Spleen (tissue), 11 donors: ENCODE measurements at regions not wholly inside any gene's neighbourhood (a gene's known extent, or its start where the extent isn't known, plus 50 kb on each side); places are given as distances from the start of the nearest gene placed in this dataset.

ENCODE experiments used
- DNase-seq: peaks from one replicate; pipeline ENCODE4 v3.0.0-alpha.2; 2020
- H3K27ac ChIP-seq, 8 donors: fragments of 200-600 bp; sonication (generic) in 7 of 8; 1 replicate in 4 of 8; 2 replicates in 4 of 8; pipeline versions ENCODE4 v1.5.0 to v1.8.0; 2016 to 2021; ENCODE audit warnings: inconsistent platforms in 4 of 8, mild to moderate bottlenecking in 4 of 8, moderate library complexity in 1 of 8
- H3K27me3 ChIP-seq, 7 donors: fragments of 200-600 bp; sonication (generic) in 6 of 7; replicated peaks in 1 of 7; 1 replicate in 4 of 7; 2 replicates in 3 of 7; pipeline versions ENCODE4 v1.5.0 to v1.8.0; 2016 to 2021; ENCODE audit warnings: inconsistent platforms in 3 of 7, mild to moderate bottlenecking in 1 of 7
- H3K36me3 ChIP-seq, 6 donors: fragments of 200-600 bp; sonication (generic) in 5 of 6; 1 replicate in 4 of 6; 2 replicates in 2 of 6; pipeline versions ENCODE4 v1.5.0 to v1.8.0; 2016 to 2021; ENCODE audit warnings: inconsistent platforms in 2 of 6
- H3K4me1 ChIP-seq, 6 donors: fragments of 200-600 bp; sonication (generic) in 5 of 6; 1 replicate in 3 of 6; 2 replicates in 3 of 6; pipeline versions ENCODE4 v1.5.0 to v1.8.0; 2016 to 2021; ENCODE audit warnings: inconsistent platforms in 3 of 6
- H3K4me3 ChIP-seq, 8 donors: fragments of 200-600 bp; sonication (generic) in 7 of 8; 1 replicate in 4 of 8; 2 replicates in 4 of 8; pipeline versions ENCODE4 v1.5.0 to v1.8.0; 2016 to 2021; ENCODE audit warnings: inconsistent platforms in 4 of 8, mild to moderate bottlenecking in 4 of 8, moderate library complexity in 2 of 8
- H3K9me3 ChIP-seq, 8 donors: fragments of 200-600 bp; sonication (generic) in 7 of 8; 1 replicate in 4 of 8; 2 replicates in 4 of 8; pipeline versions ENCODE4 v1.5.0 to v1.8.0; 2016 to 2021; ENCODE audit warnings: inconsistent platforms in 4 of 8
- POLR2A ChIP-seq, 3 donors: fragments of 450-650 bp; IDR thresholded peaks; one replicate each; pipeline ENCODE4 v1.5.1; 2017; ENCODE audit warnings: antibody characterized with exemption in 3 of 3, mild to moderate bottlenecking in 1 of 3
- POLR2AphosphoS5 ChIP-seq, 3 donors: sonication (generic); formaldehyde crosslinking; IDR thresholded peaks; one replicate each; pipeline ENCODE4 v1.5.1; 2017; ENCODE audit warnings: antibody characterized with exemption in 3 of 3
- WGBS, 5 donors: extraction: QIAGEN DNeasy Blood & Tissue Kit in 3 of 5; methylation state at CpG; one replicate each; pipeline versions ENCODE4 v1.1.5 to v1.1.7; 2013 to 2018; 5-methylcytosine and 5-hydroxymethylcytosine counted together
- intact Hi-C: fragments of 100-400 bp; cut with DNase I; formaldehyde crosslinking; loops from one replicate; pipeline ENCODE4 v1.15.0; 2023; ENCODE audit warnings: low total_unique reads
- TF ChIP-seq, protein P1 (sequence below), 11 experiments: fragments of 200-600 bp in 7 of 11; fragments of 450-650 bp in 4 of 11; sonication (generic) in 4 of 11; IDR thresholded peaks in 8 of 11; conservative IDR thresholded peaks in 3 of 11; 1 replicate in 7 of 11; 2 replicates in 4 of 11; pipeline versions ENCODE4 v1.4.0 to v1.8.0; 2016 to 2021; ENCODE audit warnings: antibody characterized with exemption in 11 of 11, inconsistent platforms in 4 of 11, mild to moderate bottlenecking in 1 of 11
- donor health status: healthy with polysubstance abuse.
- donor health status: DM: no; HTN: no; CAD: no; lungs with moderate emphysema.
- donor health status: DM: no; HTN: no; CAD: no.
- donor health status: Bipolar disorder and iron deficiency.
- donor health status: healthy.
- donor health status: DM: no; HTN: no; CAD: no.
- donor health status: DM: yes; HTN: yes; CAD: no.

DNA sequence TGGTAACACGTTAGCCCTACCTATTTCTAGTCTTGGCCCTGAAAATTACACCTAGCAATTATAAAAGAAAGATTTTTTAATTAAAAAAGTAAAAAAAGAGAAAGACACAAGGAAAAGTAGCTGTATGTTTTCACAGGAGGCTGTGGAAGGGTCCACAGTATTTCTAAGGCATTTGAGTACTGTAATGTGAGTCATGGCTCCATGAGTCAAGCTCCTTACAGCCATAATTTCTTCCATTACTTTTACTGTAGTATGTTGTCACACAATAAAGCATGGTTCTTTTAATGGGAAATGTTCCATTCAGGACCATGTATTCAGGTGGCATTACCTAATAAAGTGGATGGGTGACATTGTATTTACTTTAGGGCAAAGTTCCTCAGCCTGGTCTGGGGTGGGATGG lies 113.4 kb downstream of the GPR37 start:
- no peak overlapping the region for H3K27ac ChIP-seq

DNA sequence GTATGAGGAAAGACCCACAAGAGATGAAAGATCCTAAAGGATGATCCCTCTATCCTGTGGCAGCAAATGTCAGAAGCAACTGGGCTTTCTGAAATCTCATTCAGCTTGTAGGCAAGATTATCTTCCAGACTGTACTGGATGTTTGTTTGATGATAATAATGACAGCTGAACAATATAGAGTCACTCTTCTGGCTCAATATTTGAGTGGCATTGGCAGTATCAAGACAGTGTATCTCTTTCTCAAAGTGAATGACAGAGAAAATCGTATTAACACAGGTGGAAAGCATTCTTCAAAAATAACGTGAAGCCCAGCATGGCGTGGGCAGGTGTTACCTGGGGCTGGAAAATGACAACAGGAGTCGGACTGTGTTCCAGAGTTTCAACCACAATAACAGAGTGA lies 114.5 kb downstream of the GPR37 start:
- intact Hi-C loops: no loop called here
- Histone ChIP-seq H3K36me3 (no peaks in the 10 kb centered on the region), H3K27me3 (no peaks in the 10 kb centered on the region), H3K9me3 (no peaks in the 10 kb centered on the region), H3K4me3 (no peak overlapping the region), H3K4me1 (no peaks in the 10 kb centered on the region), H3K27ac (no peak overlapping the region)
- no peak for TF ChIP-seq POLR2A (IDR thresholded peaks at IDR 0.05)
- no peak for TF ChIP-seq POLR2AphosphoS5 (IDR thresholded peaks at IDR 0.05)
- TF ChIP-seq, protein P1, sequence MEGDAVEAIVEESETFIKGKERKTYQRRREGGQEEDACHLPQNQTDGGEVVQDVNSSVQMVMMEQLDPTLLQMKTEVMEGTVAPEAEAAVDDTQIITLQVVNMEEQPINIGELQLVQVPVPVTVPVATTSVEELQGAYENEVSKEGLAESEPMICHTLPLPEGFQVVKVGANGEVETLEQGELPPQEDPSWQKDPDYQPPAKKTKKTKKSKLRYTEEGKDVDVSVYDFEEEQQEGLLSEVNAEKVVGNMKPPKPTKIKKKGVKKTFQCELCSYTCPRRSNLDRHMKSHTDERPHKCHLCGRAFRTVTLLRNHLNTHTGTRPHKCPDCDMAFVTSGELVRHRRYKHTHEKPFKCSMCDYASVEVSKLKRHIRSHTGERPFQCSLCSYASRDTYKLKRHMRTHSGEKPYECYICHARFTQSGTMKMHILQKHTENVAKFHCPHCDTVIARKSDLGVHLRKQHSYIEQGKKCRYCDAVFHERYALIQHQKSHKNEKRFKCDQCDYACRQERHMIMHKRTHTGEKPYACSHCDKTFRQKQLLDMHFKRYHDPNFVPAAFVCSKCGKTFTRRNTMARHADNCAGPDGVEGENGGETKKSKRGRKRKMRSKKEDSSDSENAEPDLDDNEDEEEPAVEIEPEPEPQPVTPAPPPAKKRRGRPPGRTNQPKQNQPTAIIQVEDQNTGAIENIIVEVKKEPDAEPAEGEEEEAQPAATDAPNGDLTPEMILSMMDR (IDR thresholded peaks at IDR 0.05 in 8 of 11, conservative IDR thresholded peaks at IDR 0.05 in 3 of 11): no peak
- DNase-seq: no peak
- 79 to 83% (median 81%) methylated on average over 4 of the region's 4 CpGs for WGBS, 5 donors

More for the DNA sequence above, 113.4 kb downstream of the GPR37 start:
- TF ChIP-seq POLR2A (IDR thresholded peaks at IDR 0.05): no peak
- TF ChIP-seq, protein P1 (IDR thresholded peaks at IDR 0.05 in 8 of 11, conservative IDR thresholded peaks at IDR 0.05 in 3 of 11): no peak
- no peak for TF ChIP-seq POLR2AphosphoS5 (IDR thresholded peaks at IDR 0.05)
- DNase-seq: no peak
- intact Hi-C loops: no loop called here
- H3K9me3 ChIP-seq: no peaks in the 10 kb centered on the region
- no peaks in the 10 kb centered on the region for H3K4me1 ChIP-seq
- WGBS, 5 donors: 72 to 88% (median 77%) methylated on average over 1 of the region's 1 CpG
- H3K4me3 ChIP-seq: no peak overlapping the region
- no peaks in the 10 kb centered on the region for H3K36me3 ChIP-seq
- H3K27me3 ChIP-seq: no peaks in the 10 kb centered on the region

DNA sequence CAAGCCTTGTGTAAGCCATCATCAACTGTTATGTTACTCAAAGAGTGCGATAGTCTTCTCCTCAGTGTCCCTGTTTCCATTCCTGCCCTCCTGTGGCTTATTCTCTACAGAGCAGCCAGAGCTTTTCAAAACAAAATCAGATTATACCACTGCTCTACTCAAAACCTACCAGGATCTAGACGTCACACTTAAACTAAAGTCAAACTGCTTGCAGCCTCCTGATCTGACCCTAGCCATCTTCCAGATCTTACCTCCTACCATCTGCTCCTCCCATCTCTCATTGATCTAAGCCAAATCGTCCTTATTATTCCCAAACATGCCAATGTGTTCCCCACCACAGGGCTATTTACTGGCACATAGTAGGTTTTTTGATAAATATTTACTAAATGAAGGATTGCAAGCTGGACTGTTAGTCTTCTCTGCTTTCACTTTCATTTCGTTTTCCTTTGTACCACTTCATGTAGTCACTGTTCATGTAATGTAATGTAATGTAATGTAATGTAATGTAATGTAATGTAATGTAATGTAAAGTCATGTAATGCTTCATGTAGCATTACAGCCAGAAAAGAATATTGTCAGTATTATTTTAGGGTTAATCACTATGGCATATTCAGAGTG lies 116.1 kb downstream of the GPR37 start:
- Histone ChIP-seq H3K4me1 (no peaks in the 10 kb centered on the region), H3K9me3 (no peaks in the 10 kb centered on the region), H3K27me3 (no peaks in the 10 kb centered on the region), H3K27ac (no peak overlapping the region), H3K36me3 (no peaks in the 10 kb centered on the region), H3K4me3 (peak overlapping the region in 2 of 8 donors; percentile 14 to 46)
- TF ChIP-seq POLR2A (IDR thresholded peaks at IDR 0.05) (no peak), POLR2AphosphoS5 (IDR thresholded peaks at IDR 0.05) (no peak)
- TF ChIP-seq, protein P1 (IDR thresholded peaks at IDR 0.05 in 8 of 11, conservative IDR thresholded peaks at IDR 0.05 in 3 of 11): no peak
- 56 to 75% (median 64%) methylated on average over 4 of the region's 4 CpGs for WGBS, 5 donors
- intact Hi-C loops: no loop called here
- DNase-seq: no peak

DNA sequence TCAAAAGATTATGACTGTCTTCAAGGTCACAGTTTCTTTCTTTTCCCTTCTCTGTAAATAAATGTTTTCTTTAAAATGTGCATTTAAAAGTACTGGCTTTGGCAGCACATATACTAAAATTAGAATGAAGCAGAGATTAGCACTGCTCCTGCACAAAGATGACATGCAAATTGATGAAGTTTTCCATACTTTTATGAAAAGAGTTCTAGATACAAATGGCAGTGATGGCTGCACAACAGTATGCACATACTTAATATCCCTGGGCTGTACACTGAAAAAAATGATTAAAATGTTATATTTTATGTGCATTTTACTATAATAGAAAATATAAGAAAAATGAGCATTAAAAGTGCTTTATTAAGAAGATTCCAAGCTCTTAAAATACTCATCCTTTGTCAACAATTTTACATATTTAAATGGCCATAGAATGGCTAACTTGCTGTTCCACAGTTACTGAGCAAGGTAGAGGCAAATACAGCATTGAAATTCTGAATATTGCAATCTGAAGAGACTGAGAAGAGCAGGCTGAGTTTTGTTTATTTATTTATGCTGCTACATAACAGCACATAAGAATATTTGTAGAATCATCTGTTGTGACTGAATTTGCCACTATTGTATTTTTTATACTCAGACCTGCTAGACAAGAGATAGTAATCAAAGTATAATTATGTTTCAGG lies 117.8 kb downstream of the GPR37 start:
- Histone ChIP-seq H3K27me3 (no peaks in the 10 kb centered on the region), H3K36me3 (no peaks in the 10 kb centered on the region), H3K4me3 (no peak overlapping the region), H3K4me1 (no peaks in the 10 kb centered on the region), H3K9me3 (no peaks in the 10 kb centered on the region), H3K27ac (no peak overlapping the region)
- intact Hi-C loops: no loop called here
- no peak for DNase-seq
- TF ChIP-seq POLR2A (IDR thresholded peaks at IDR 0.05) (no peak), POLR2AphosphoS5 (IDR thresholded peaks at IDR 0.05) (no peak)
- TF ChIP-seq, protein P1 (IDR thresholded peaks at IDR 0.05 in 8 of 11, conservative IDR thresholded peaks at IDR 0.05 in 3 of 11): no peak
